ENCODE measurements at regions not wholly inside any gene's neighbourhood (a gene's known extent, or its start where the extent isn't known, plus 50 kb on each side); places are given as distances from the start of the nearest gene placed in this dataset.

DNA sequence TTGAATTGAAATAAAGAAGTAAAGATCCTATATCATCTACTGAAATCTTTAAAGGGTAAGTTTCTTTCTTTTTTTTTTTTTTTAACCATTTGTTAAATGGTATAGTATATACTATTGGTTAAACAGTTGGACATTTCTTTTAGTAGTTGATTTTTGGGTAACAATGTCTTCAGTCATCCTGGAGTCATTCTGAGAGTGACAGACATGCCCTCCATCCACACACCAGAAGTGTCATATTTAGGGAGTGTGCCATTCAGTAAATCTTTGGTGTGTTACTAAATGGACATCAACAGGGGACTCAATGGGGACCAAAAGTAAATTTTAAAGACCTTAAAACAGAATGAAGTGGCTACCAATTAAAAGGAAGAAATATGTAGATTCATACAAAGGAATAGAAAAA, 50.8 kb upstream of the SLC39A10 start:
- DNase-seq: no peak

GRCh38 chr2:195604706-195605105, 52.3 kb upstream of the SLC39A10 start:
- DNase-seq: no peak

DNA sequence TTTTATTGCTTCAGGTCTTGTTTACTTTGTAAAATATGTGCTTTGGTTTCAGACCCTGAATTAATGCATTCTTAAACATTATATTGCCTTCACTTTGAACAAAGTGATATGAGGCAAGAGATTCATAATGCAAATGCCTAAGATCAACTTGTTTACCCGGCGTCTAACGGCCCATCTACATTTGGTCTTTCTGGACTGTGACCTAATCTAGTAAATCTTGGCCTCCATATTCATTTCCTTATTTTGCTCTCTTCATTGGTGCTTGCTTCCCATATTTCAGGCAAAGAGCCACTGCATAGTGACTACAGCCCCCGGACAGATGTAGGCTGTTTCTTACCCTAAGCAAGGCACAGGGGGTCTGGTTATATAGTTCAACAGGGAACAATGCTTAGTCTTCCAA, 53.0 kb upstream of the SLC39A10 start:
- no peak for DNase-seq

GRCh38 chr2:195603408-195603807, 53.6 kb upstream of the SLC39A10 start:
- no peak for DNase-seq

- DNase-seq: no peak
These were observed 54.3 kb upstream of the SLC39A10 start for GRCh38 chr2:195602687-195603086.

GRCh38 chr2:195601361-195601760, 55.7 kb upstream of the SLC39A10 start:
- DNase-seq: no peak

DNA sequence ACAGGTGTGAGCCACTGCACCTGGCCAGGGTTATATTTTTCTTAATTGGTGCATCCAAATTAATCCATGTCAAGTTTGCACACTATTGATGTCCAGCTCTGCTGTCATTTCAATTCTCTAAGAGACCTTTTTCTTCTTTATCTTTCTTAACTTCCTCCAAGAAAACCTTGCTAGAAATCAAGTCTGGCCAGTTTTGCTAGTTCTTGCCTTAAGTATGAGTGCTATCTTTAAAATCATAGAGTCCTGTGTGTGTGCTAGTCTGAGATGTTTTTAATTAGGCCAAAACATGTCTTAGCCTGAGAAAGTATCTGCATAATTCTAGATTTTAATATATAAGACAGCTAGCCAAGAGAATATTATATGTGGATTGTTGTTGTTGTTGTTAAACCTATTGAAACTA, 56.2 kb upstream of the SLC39A10 start:
- no peak for DNase-seq

GRCh38 chr2:195596840-195597239, 60.2 kb upstream of the SLC39A10 start:
- no peak for DNase-seq

DNA sequence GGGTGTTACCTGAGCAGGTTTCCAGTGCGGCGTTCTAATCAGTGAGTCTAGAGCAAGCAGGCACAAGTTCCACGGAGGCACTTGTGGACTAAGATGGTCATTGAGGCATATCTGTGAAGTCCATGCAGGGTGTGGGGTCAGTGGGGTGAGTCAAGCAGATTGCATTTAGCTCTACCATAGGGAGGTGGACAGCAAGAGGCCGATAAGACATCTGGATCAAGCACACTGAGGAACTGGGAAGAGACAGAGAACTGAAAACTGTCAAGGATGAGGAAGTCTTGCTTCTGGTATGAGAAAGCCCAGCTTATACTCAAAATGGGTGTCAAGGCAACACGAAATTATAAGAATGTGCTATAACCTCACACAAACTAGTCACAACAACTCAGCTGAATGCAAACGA, 61.2 kb upstream of the SLC39A10 start:
- DNase-seq: no peak

DNA sequence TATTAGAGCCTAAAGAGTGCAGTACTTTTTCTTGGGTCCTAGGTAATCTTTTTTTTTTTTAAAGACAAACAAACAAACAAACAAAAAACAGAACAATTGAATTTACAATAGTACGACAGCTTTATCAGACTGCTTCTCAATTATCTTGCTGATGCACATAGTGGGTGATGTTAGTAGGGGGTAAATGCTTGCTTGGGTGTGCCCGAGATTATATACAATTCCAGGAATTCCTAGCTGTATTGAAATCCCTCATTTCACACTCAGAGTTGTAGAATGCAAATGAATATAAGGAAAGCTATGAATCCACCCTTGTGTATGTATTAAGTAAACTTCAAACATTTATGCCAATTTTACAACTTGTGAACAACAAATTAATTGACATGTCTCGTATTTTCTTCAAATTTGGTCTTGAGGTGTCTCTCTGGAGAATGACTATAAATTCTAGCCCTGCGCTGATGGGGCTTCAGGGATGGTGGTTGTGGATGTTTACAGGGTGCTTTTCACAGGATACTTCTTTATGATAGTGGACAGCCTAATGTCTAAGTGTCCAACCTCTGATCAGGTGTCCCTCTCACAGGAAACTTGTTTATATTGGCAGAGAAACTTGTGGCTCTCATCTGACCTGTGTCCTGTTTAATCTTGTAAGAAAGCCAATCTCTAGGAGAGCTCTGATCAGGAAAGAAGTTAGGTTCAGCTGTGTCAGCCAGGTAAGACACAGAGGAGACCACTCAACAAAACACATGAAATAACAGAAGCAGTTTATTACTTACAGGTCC, 61.9 kb upstream of the SLC39A10 start:
- DNase-seq: no peak

- no peak for DNase-seq
These were observed 62.8 kb upstream of the SLC39A10 start for GRCh38 chr2:195594248-195594647.

- no peak for DNase-seq
These were observed 64.9 kb upstream of the SLC39A10 start for GRCh38 chr2:195592105-195592504.

GRCh38 chr2:195590861-195591205, 66.2 kb upstream of the SLC39A10 start:
- no peak for DNase-seq

- no peak for DNase-seq
These were observed 66.7 kb upstream of the SLC39A10 start for GRCh38 chr2:195590199-195590860.

- no peak for DNase-seq
These were observed 69.1 kb upstream of the SLC39A10 start for GRCh38 chr2:195587966-195588365.

- no peak for DNase-seq
These were observed 70.8 kb upstream of the SLC39A10 start for GRCh38 chr2:195586062-195586714.

- DNase-seq: no peak
These were observed 74.8 kb upstream of the SLC39A10 start for GRCh38 chr2:195582188-195582587.

DNA sequence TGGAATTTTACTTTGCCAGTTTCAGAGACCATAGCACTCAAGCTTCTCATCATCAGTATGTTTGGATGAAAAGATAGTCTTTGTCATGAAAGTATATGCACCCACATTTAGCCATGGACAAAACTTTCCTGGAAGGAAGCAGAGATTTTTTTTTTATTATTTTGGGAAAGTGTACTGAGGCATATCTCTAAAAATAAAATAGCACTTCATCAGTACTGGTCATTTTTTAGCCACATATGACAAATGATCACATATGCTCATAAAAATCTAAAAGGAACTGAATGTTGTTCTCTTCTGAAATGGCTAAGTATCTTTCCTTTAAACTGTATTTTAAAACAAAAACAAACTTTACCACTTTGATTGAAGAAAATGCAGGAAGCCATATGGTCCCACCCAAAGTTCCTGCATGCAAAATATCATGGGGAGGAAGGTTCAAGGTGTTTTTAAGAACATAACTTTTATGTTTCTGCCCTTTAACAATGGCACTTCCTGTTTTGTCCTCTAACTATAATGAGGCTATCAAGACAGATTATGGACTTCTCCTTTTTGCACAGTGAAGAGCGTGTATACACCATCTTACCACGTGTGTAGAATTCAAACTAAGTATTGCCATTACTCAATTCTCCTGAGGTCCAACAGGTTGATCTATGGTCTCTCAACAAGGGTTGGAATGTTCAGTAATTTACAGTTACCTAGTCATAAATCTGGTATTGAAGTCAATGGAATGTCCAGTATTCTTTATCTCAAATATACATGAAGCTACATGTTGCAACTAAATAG, 77.1 kb upstream of the SLC39A10 start:
- DNase-seq: no peak

GRCh38 chr2:195575879-195576401, 81.1 kb upstream of the SLC39A10 start:
- DNase-seq: no peak

DNA sequence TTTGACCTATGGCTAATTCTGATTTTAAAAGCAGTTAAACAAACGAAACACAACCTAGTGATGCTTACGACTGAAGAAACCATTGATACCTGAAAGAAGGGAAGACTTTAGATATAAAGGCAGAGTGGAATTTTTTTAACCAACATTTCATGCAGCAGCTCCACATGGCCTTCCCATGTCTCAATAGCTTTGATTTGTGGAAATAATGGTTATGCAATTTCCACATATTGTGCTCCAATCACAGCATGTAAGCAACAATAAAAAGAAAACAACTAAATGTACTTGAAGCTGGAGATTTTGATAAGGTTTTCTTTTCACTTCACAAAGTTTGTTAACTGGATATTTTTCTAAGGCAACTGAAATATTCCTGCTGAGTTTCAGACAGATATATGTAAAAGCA, 82.0 kb upstream of the SLC39A10 start:
- no peak for DNase-seq

- DNase-seq: no peak
These were observed 82.7 kb upstream of the SLC39A10 start for GRCh38 chr2:195574312-195574711.

DNA sequence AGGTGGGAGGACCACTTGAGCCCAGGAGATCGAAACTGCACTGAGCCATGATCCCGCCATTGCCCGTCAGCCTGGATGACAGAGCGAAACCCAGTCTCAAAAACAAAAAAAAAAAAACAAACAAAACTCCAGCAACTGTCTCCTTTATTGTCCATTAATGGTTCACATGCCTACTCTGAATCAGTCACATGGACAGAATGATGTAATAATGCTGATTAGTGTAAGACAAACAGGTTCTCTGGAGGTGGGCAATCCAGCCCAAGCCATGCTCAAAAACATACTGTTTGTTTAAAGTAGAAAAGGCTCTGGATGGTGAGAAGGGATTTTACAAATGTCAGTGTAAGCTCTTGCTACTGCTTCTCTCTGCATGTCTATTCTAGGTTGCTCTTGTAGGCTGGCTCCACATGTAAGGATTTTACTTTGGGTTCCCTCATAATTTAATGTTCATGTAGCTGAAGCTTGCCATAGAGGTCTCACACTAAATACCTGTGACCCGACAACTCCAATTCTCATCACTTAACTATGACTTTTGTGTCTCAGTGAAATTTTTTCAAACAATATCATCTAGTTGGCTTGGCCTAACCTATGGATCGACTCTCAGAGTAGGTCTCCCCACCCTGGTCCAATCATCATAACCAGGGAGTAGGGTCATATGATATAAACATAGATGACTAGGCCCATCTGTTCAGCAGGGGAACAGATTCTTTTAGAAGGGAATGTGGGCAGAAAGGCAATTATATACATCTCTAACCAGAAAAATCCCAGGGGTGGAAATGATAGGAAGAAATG, 83.9 kb upstream of the SLC39A10 start:
- no peak for DNase-seq
